HG03342 (cell line): ENCODE measurements at regions not wholly inside any gene's neighbourhood (a gene's known extent, or its start where the extent isn't known, plus 50 kb on each side); places are given as distances from the start of the nearest gene placed in this dataset.

Source experiments
- ATAC-seq: cut with Tn5 transposase; IDR thresholded peaks from one replicate; pipeline ENCODE4 v1.9.1; 2021; ENCODE audit warnings: mild to moderate bottlenecking, moderate library complexity; ENCODE audit not compliant: unreplicated experiment

GRCh38 chr12:88251798-88252197 lies 109.7 kb downstream of the TMTC3 start:
- ATAC-seq, result no peak

- ATAC-seq, result no peak
These were observed 111.4 kb downstream of the TMTC3 start for GRCh38 chr12:88253371-88253978.

- no peak for ATAC-seq
These were observed 113.1 kb downstream of the TMTC3 start for GRCh38 chr12:88255224-88255623.

GRCh38 chr12:88255847-88256246 lies 113.7 kb downstream of the TMTC3 start:
- ATAC-seq, result no peak

GRCh38 chr12:88258396-88258795 lies 116.3 kb downstream of the TMTC3 start:
- ATAC-seq, result no peak

- ATAC-seq, result no peak
These were observed 124.8 kb downstream of the TMTC3 start for GRCh38 chr12:88266806-88267360.

GRCh38 chr12:88267630-88268029 lies 125.5 kb downstream of the TMTC3 start:
- ATAC-seq, result no peak

- no peak for ATAC-seq
These were observed 130.3 kb downstream of the TMTC3 start for GRCh38 chr12:88272456-88272855.

GRCh38 chr12:88273450-88273849 lies 131.3 kb downstream of the TMTC3 start:
- ATAC-seq, result no peak

- no peak for ATAC-seq
These were observed 131.8 kb downstream of the TMTC3 start for GRCh38 chr12:88273875-88274274.

- no peak for ATAC-seq
These were observed 149.5 kb downstream of the TMTC3 start for GRCh38 chr12:88291498-88292131.

GRCh38 chr12:88298014-88298682 lies 156.0 kb downstream of the TMTC3 start:
- ATAC-seq, result no peak

GRCh38 chr12:88298761-88299242 lies 156.7 kb downstream of the TMTC3 start:
- ATAC-seq, result peak; percentile 26

GRCh38 chr12:88299567-88300101 lies 157.5 kb downstream of the TMTC3 start:
- peak; percentile 92 for ATAC-seq

- no peak for ATAC-seq
These were observed 158.8 kb downstream of the TMTC3 start for GRCh38 chr12:88300931-88301330.

GRCh38 chr12:88303335-88303734 lies 161.2 kb downstream of the TMTC3 start:
- ATAC-seq, result no peak

GRCh38 chr12:88305254-88305890 lies 163.3 kb downstream of the TMTC3 start:
- ATAC-seq, result no peak

GRCh38 chr12:88306471-88307069 lies 164.5 kb downstream of the TMTC3 start:
- ATAC-seq, result no peak

GRCh38 chr12:88307961-88308360 lies 165.9 kb downstream of the TMTC3 start:
- no peak for ATAC-seq

GRCh38 chr12:88308825-88309224 lies 166.7 kb downstream of the TMTC3 start:
- no peak for ATAC-seq

GRCh38 chr12:88309546-88309945 lies 167.4 kb downstream of the TMTC3 start:
- ATAC-seq, result no peak
